ENCODE measurements at regions not wholly inside any gene's neighbourhood (a gene's known extent, or its start where the extent isn't known, plus 50 kb on each side); places are given as distances from the start of the nearest gene placed in this dataset.
"Not testable (repeated sequence)": the region's sequence is repeated elsewhere in the genome, so short reads cannot be mapped to it uniquely, and the experiment has no call there.

- Histone ChIP-seq H3K27ac (ENCODE audit: low read depth in 1 of 2, low read length in 2 of 2) (no peak overlapping the region), H3K36me3 (ENCODE audit: control insufficient read depth in 4 of 4, insufficient read depth in 3 of 4, low read depth in 1 of 4, low read length in 3 of 4) (no peaks in the 10 kb centered on the region), H3K27me3 (ENCODE audit: control insufficient read depth in 4 of 4, insufficient read depth in 4 of 4, low read length in 3 of 4) (no peaks in the 10 kb centered on the region), H3K4me1 (ENCODE audit: control insufficient read depth in 4 of 4, insufficient read depth in 4 of 4, low read length in 3 of 4) (peaks cover 0 to 4% (median 4%) of the 10 kb centered on the region in 4 donors), H3K9me3 (ENCODE audit: control insufficient read depth in 4 of 4, low read length in 3 of 4) (no peaks in the 10 kb centered on the region), H3K4me3 (ENCODE audit: low read depth in 1 of 3, low read length in 3 of 3) (no peak overlapping the region), H3K9ac (ENCODE audit: low read depth in 1 of 2, low read length in 2 of 2) (no peak overlapping the region)
- TF ChIP-seq GABPA (IDR thresholded peaks at IDR 0.05 in 1 of 2, conservative IDR thresholded peaks at IDR 0.05 in 1 of 2) = no peak
- TF ChIP-seq FOXA2 (IDR thresholded peaks at IDR 0.05) = no peak
- TF ChIP-seq JUND (IDR thresholded peaks at IDR 0.05) = no peak
- TF ChIP-seq SP1 (IDR thresholded peaks at IDR 0.05) = no peak
- no peak for TF ChIP-seq HNF4G (IDR thresholded peaks at IDR 0.05)
- TF ChIP-seq, protein P1, sequence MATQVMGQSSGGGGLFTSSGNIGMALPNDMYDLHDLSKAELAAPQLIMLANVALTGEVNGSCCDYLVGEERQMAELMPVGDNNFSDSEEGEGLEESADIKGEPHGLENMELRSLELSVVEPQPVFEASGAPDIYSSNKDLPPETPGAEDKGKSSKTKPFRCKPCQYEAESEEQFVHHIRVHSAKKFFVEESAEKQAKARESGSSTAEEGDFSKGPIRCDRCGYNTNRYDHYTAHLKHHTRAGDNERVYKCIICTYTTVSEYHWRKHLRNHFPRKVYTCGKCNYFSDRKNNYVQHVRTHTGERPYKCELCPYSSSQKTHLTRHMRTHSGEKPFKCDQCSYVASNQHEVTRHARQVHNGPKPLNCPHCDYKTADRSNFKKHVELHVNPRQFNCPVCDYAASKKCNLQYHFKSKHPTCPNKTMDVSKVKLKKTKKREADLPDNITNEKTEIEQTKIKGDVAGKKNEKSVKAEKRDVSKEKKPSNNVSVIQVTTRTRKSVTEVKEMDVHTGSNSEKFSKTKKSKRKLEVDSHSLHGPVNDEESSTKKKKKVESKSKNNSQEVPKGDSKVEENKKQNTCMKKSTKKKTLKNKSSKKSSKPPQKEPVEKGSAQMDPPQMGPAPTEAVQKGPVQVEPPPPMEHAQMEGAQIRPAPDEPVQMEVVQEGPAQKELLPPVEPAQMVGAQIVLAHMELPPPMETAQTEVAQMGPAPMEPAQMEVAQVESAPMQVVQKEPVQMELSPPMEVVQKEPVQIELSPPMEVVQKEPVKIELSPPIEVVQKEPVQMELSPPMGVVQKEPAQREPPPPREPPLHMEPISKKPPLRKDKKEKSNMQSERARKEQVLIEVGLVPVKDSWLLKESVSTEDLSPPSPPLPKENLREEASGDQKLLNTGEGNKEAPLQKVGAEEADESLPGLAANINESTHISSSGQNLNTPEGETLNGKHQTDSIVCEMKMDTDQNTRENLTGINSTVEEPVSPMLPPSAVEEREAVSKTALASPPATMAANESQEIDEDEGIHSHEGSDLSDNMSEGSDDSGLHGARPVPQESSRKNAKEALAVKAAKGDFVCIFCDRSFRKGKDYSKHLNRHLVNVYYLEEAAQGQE (IDR thresholded peaks at IDR 0.05) = no peak
- no peak for TF ChIP-seq NR2F2 (IDR thresholded peaks at IDR 0.05)
- no peak for TF ChIP-seq EGR1 (IDR thresholded peaks at IDR 0.05; ENCODE audit: low read depth in 2 of 2)
- TF ChIP-seq RXRA (IDR thresholded peaks at IDR 0.05) = no peak
- TF ChIP-seq FOXA1 (IDR thresholded peaks at IDR 0.05) = no peak
- no peak for TF ChIP-seq ZBTB33 (IDR thresholded peaks at IDR 0.05)
- no peak for DNase-seq (ENCODE audit: low spot score)
- WGBS = 34% methylated on average over 27 of the region's 27 CpGs
Observed at GRCh38 chr20:25984933-25985332, 288.3 kb upstream of the ZNF337 start.

GRCh38 chr20:25982701-25983100, 286.0 kb upstream of the ZNF337 start:
- not testable (repeated sequence) for H3K27ac ChIP-seq (ENCODE audit: low read depth in 1 of 2, low read length in 2 of 2)

GRCh38 chr20:25978450-25979190, 282.0 kb upstream of the ZNF337 start:
- H3K27ac ChIP-seq (ENCODE audit: low read depth in 1 of 2, low read length in 2 of 2); H3K9ac ChIP-seq (ENCODE audit: low read depth in 1 of 2, low read length in 2 of 2); H3K4me3 ChIP-seq (ENCODE audit: low read depth in 1 of 3, low read length in 3 of 3); H3K36me3 ChIP-seq (ENCODE audit: control insufficient read depth in 4 of 4, insufficient read depth in 3 of 4, low read depth in 1 of 4, low read length in 3 of 4); H3K4me1 ChIP-seq (ENCODE audit: control insufficient read depth in 4 of 4, insufficient read depth in 4 of 4, low read length in 3 of 4); H3K27me3 ChIP-seq (ENCODE audit: control insufficient read depth in 4 of 4, insufficient read depth in 4 of 4, low read length in 3 of 4); DNase-seq (ENCODE audit: low spot score); H3K9me3 ChIP-seq (ENCODE audit: control insufficient read depth in 4 of 4, low read length in 3 of 4): not testable (repeated sequence)
- WGBS = 93% methylated on average over 10 of the region's 10 CpGs

More at GRCh38 chr20:25982701-25983100, 286.0 kb upstream of the ZNF337 start:
- not testable (repeated sequence) for H3K4me3 ChIP-seq (ENCODE audit: low read depth in 1 of 3, low read length in 3 of 3); DNase-seq (ENCODE audit: low spot score); H3K9ac ChIP-seq (ENCODE audit: low read depth in 1 of 2, low read length in 2 of 2); H3K4me1 ChIP-seq (ENCODE audit: control insufficient read depth in 4 of 4, insufficient read depth in 4 of 4, low read length in 3 of 4); H3K36me3 ChIP-seq (ENCODE audit: control insufficient read depth in 4 of 4, insufficient read depth in 3 of 4, low read depth in 1 of 4, low read length in 3 of 4); H3K27me3 ChIP-seq (ENCODE audit: control insufficient read depth in 4 of 4, insufficient read depth in 4 of 4, low read length in 3 of 4); H3K9me3 ChIP-seq (ENCODE audit: control insufficient read depth in 4 of 4, low read length in 3 of 4)

DNA sequence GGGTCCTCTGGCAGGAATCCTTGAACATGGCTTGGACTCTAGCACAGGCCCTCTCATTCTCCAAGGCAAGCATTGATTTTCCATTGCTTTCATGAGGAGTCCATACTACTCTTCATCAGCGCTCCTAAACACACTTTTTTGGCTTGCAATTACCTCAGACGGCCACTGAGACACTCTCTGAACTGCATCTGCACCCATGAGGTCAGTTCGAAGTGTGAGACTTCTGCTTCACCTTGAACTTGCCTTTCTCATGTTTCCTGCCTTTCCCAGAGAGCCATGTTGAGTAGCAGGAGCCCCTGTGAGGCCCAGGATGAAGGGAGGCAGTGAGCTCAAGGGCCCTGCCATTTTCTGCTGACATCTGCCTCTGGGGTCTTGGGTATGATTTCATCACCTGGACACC, 279.2 kb upstream of the ZNF337 start:
- not testable (repeated sequence) for H3K9me3 ChIP-seq (ENCODE audit: control insufficient read depth in 4 of 4, low read length in 3 of 4); H3K27ac ChIP-seq (ENCODE audit: low read depth in 1 of 2, low read length in 2 of 2); H3K9ac ChIP-seq (ENCODE audit: low read depth in 1 of 2, low read length in 2 of 2); H3K4me1 ChIP-seq (ENCODE audit: control insufficient read depth in 4 of 4, insufficient read depth in 4 of 4, low read length in 3 of 4); H3K4me3 ChIP-seq (ENCODE audit: low read depth in 1 of 3, low read length in 3 of 3); H3K27me3 ChIP-seq (ENCODE audit: control insufficient read depth in 4 of 4, insufficient read depth in 4 of 4, low read length in 3 of 4); DNase-seq (ENCODE audit: low spot score); H3K36me3 ChIP-seq (ENCODE audit: control insufficient read depth in 4 of 4, insufficient read depth in 3 of 4, low read depth in 1 of 4, low read length in 3 of 4)
- WGBS = 77% methylated on average over 3 of the region's 3 CpGs

GRCh38 chr20:25965203-25965602, 268.6 kb upstream of the ZNF337 start:
- H3K27ac ChIP-seq (ENCODE audit: low read depth in 1 of 2, low read length in 2 of 2); H3K9me3 ChIP-seq (ENCODE audit: control insufficient read depth in 4 of 4, low read length in 3 of 4); H3K27me3 ChIP-seq (ENCODE audit: control insufficient read depth in 4 of 4, insufficient read depth in 4 of 4, low read length in 3 of 4); DNase-seq (ENCODE audit: low spot score); H3K36me3 ChIP-seq (ENCODE audit: control insufficient read depth in 4 of 4, insufficient read depth in 3 of 4, low read depth in 1 of 4, low read length in 3 of 4); H3K4me3 ChIP-seq (ENCODE audit: low read depth in 1 of 3, low read length in 3 of 3); H3K4me1 ChIP-seq (ENCODE audit: control insufficient read depth in 4 of 4, insufficient read depth in 4 of 4, low read length in 3 of 4); H3K9ac ChIP-seq (ENCODE audit: low read depth in 1 of 2, low read length in 2 of 2): not testable (repeated sequence)
- WGBS = 84% methylated on average over 4 of the region's 4 CpGs
